ENCODE measurements at regions not wholly inside any gene's neighbourhood (a gene's known extent, or its start where the extent isn't known, plus 50 kb on each side); places are given as distances from the start of the nearest gene placed in this dataset.

GRCh38 chr12:105823810-105824209 is 314.9 kb downstream of the NUAK1 start:
- Histone ChIP-seq H3K4me2 (replicated peaks; ENCODE audit: extremely low read depth, low read length, poor library complexity, severe bottlenecking) (no peak overlapping the region), H3K27me3 (ENCODE audit: control insufficient read depth in 2 of 2, insufficient read depth in 2 of 2, low read length in 2 of 2) (no peaks in the 10 kb centered on the region), H3K9me3 (replicated peaks in 1 of 2; ENCODE audit: control insufficient read depth in 1 of 2, insufficient read depth in 1 of 2, low read length in 2 of 2) (no peaks in the 10 kb centered on the region), H2AFZ (ENCODE audit: insufficient read depth, low read depth, low read length, poor library complexity, severe bottlenecking) (no peak overlapping the region), H3K36me3 (replicated peaks in 1 of 2; ENCODE audit: control insufficient read depth in 1 of 2, insufficient read depth in 2 of 2, low read length in 2 of 2) (no peaks in the 10 kb centered on the region), H3K79me2 (ENCODE audit: insufficient read depth, low read length) (no peaks in the 10 kb centered on the region), H3K4me1 (ENCODE audit: control insufficient read depth in 1 of 2, insufficient read depth in 2 of 2, low read length in 2 of 2) (peaks cover 25 to 26% of the 10 kb centered on the region in 2 donors), H3K9ac (ENCODE audit: insufficient read depth, low read length, poor library complexity, severe bottlenecking) (no peak overlapping the region), H3K4me3 (replicated peaks in 1 of 3; ENCODE audit: low read depth in 2 of 3, low read length in 3 of 3) (no peak overlapping the region), H4K20me1 (ENCODE audit: insufficient read depth, low read length) (no peaks in the 10 kb centered on the region), H3K27ac (ENCODE audit: low read depth in 1 of 2, low read length in 2 of 2) (no peak overlapping the region)
- no peak overlapping the region for H3K4me3 Mint-ChIP-seq
- peaks cover 40% of the 10 kb centered on the region for H3K4me1 Mint-ChIP-seq
- peaks cover 0 to 12% (median 3%) of the 10 kb centered on the region in 7 donors for H3K9me3 Mint-ChIP-seq
- no CpG with 5 or more reads among the region's 3 CpGs for WGBS (ENCODE audit: insufficient coverage)
- intact Hi-C loops (cut with micrococcal nuclease): no loop called here
- H3K36me3 Mint-ChIP-seq: no peaks in the 10 kb centered on the region
- no peak for DNase-seq
- no peak for TF ChIP-seq CTCF (IDR thresholded peaks at IDR 0.05)
- H3K27ac Mint-ChIP-seq: no peak overlapping the region
- peaks cover 0 to 2% (median 2%) of the 10 kb centered on the region in 3 donors for H3K27me3 Mint-ChIP-seq (ENCODE audit: low read depth in 3 of 3)

GRCh38 chr12:105825141-105825540 is 313.6 kb downstream of the NUAK1 start:
- peaks cover 0 to 12% (median 3%) of the 10 kb centered on the region in 7 donors for H3K9me3 Mint-ChIP-seq
- no peak for TF ChIP-seq CTCF (IDR thresholded peaks at IDR 0.05)
- Histone ChIP-seq H3K9me3 (replicated peaks in 1 of 2; ENCODE audit: control insufficient read depth in 1 of 2, insufficient read depth in 1 of 2, low read length in 2 of 2) (no peaks in the 10 kb centered on the region), H3K79me2 (ENCODE audit: insufficient read depth, low read length) (no peaks in the 10 kb centered on the region), H4K20me1 (ENCODE audit: insufficient read depth, low read length) (no peaks in the 10 kb centered on the region), H3K4me1 (ENCODE audit: control insufficient read depth in 1 of 2, insufficient read depth in 2 of 2, low read length in 2 of 2) (peaks cover 24% of the 10 kb centered on the region in 2 donors), H3K27ac (ENCODE audit: low read depth in 1 of 2, low read length in 2 of 2) (no peak overlapping the region), H3K36me3 (replicated peaks in 1 of 2; ENCODE audit: control insufficient read depth in 1 of 2, insufficient read depth in 2 of 2, low read length in 2 of 2) (no peaks in the 10 kb centered on the region), H2AFZ (ENCODE audit: insufficient read depth, low read depth, low read length, poor library complexity, severe bottlenecking) (no peak overlapping the region), H3K4me3 (replicated peaks in 1 of 3; ENCODE audit: low read depth in 2 of 3, low read length in 3 of 3) (no peak overlapping the region), H3K9ac (ENCODE audit: insufficient read depth, low read length, poor library complexity, severe bottlenecking) (no peak overlapping the region), H3K27me3 (ENCODE audit: control insufficient read depth in 2 of 2, insufficient read depth in 2 of 2, low read length in 2 of 2) (no peaks in the 10 kb centered on the region), H3K4me2 (replicated peaks; ENCODE audit: extremely low read depth, low read length, poor library complexity, severe bottlenecking) (no peak overlapping the region)
- no peak overlapping the region for H3K27ac Mint-ChIP-seq
- intact Hi-C loops (cut with micrococcal nuclease): no loop called here
- peaks cover 30% of the 10 kb centered on the region for H3K4me1 Mint-ChIP-seq
- no peaks in the 10 kb centered on the region for H3K36me3 Mint-ChIP-seq
- no peak overlapping the region for H3K4me3 Mint-ChIP-seq
- no peak for DNase-seq
- 91% methylated on average over 1 of the region's 5 CpGs for WGBS (ENCODE audit: insufficient coverage)
- H3K27me3 Mint-ChIP-seq (ENCODE audit: low read depth in 3 of 3): peaks cover 0 to 2% (median 2%) of the 10 kb centered on the region in 3 donors
